ENCODE measurements at regions not wholly inside any gene's neighbourhood (a gene's known extent, or its start where the extent isn't known, plus 50 kb on each side); places are given as distances from the start of the nearest gene placed in this dataset.
"Not testable (repeated sequence)": the region's sequence is repeated elsewhere in the genome, so short reads cannot be mapped to it uniquely, and the experiment has no call there.

- DNase-seq (ENCODE audit: low read depth): no peak
Observed at GRCh38 chr15:35282965-35283496, 197.9 kb upstream of the NANOGP8 start.

GRCh38 chr15:35281515-35281914 is 196.4 kb upstream of the NANOGP8 start:
- DNase-seq (ENCODE audit: low read depth): no peak

- no peak for DNase-seq (ENCODE audit: low read depth)
Observed at GRCh38 chr15:35279811-35280210, 194.7 kb upstream of the NANOGP8 start.

- no peak for DNase-seq (ENCODE audit: low read depth)
Observed at GRCh38 chr15:35271371-35272043, 186.4 kb upstream of the NANOGP8 start.

- no peak for DNase-seq (ENCODE audit: low read depth)
Observed at GRCh38 chr15:35260941-35261340, 175.8 kb upstream of the NANOGP8 start.

- DNase-seq (ENCODE audit: low read depth): not testable (repeated sequence)
Observed at GRCh38 chr15:35260274-35260673, 175.2 kb upstream of the NANOGP8 start.

- DNase-seq (ENCODE audit: low read depth): no peak
Observed at GRCh38 chr15:35256551-35256950, 171.5 kb upstream of the NANOGP8 start.

- no peak for DNase-seq (ENCODE audit: low read depth)
Observed at GRCh38 chr15:35256141-35256540, 171.0 kb upstream of the NANOGP8 start.

GRCh38 chr15:35254908-35255307 is 169.8 kb upstream of the NANOGP8 start:
- not testable (repeated sequence) for DNase-seq (ENCODE audit: low read depth)

GRCh38 chr15:35254062-35254461 is 169.0 kb upstream of the NANOGP8 start:
- no peak for DNase-seq (ENCODE audit: low read depth)

GRCh38 chr15:35252351-35252865 is 167.3 kb upstream of the NANOGP8 start:
- DNase-seq (ENCODE audit: low read depth): no peak

GRCh38 chr15:35247150-35247549 is 162.1 kb upstream of the NANOGP8 start:
- DNase-seq (ENCODE audit: low read depth): no peak

- DNase-seq (ENCODE audit: low read depth): no peak
Observed at GRCh38 chr15:35246451-35246850, 161.4 kb upstream of the NANOGP8 start.

GRCh38 chr15:35245681-35246080 is 160.6 kb upstream of the NANOGP8 start:
- not testable (repeated sequence) for DNase-seq (ENCODE audit: low read depth)

GRCh38 chr15:35244227-35244626 is 159.1 kb upstream of the NANOGP8 start:
- no peak for DNase-seq (ENCODE audit: low read depth)

- DNase-seq (ENCODE audit: low read depth): no peak
Observed at GRCh38 chr15:35243758-35244157, 158.7 kb upstream of the NANOGP8 start.

- not testable (repeated sequence) for DNase-seq (ENCODE audit: low read depth)
Observed at GRCh38 chr15:35239693-35240092, 154.6 kb upstream of the NANOGP8 start.

GRCh38 chr15:35238448-35238847 is 153.4 kb upstream of the NANOGP8 start:
- DNase-seq (ENCODE audit: low read depth): not testable (repeated sequence)

GRCh38 chr15:35229085-35229484 is 144.0 kb upstream of the NANOGP8 start:
- no peak for DNase-seq (ENCODE audit: low read depth)

GRCh38 chr15:35218215-35218614 is 133.1 kb upstream of the NANOGP8 start:
- no peak for DNase-seq (ENCODE audit: low read depth)

GRCh38 chr15:35215093-35215492 is 130.0 kb upstream of the NANOGP8 start:
- DNase-seq (ENCODE audit: low read depth): no peak

- DNase-seq (ENCODE audit: low read depth): no peak
Observed at GRCh38 chr15:35211240-35211902, 126.3 kb upstream of the NANOGP8 start.

- DNase-seq (ENCODE audit: low read depth): no peak
Observed at GRCh38 chr15:35210370-35210769, 125.3 kb upstream of the NANOGP8 start.
